A204.1 (cell line): ENCODE measurements at regions not wholly inside any gene's neighbourhood (a gene's known extent, or its start where the extent isn't known, plus 50 kb on each side); places are given as distances from the start of the nearest gene placed in this dataset.
A peak's percentile ranks its signal among the peaks of the same experiment; 100 is the strongest.
"Not testable (repeated sequence)": the region's sequence is repeated elsewhere in the genome, so short reads cannot be mapped to it uniquely, and the experiment has no call there.

Experiments used
- FAIRE-seq: peaks from 2 replicates; lab custom pipeline; 2012; peaks lifted over from hg19 to GRCh38; lab: Jason Lieb, UNC

- FAIRE-seq = peak; percentile 84
Observed at GRCh38 chr4:134700251-134700650, 498.7 kb upstream of the PABPC4L start.

DNA sequence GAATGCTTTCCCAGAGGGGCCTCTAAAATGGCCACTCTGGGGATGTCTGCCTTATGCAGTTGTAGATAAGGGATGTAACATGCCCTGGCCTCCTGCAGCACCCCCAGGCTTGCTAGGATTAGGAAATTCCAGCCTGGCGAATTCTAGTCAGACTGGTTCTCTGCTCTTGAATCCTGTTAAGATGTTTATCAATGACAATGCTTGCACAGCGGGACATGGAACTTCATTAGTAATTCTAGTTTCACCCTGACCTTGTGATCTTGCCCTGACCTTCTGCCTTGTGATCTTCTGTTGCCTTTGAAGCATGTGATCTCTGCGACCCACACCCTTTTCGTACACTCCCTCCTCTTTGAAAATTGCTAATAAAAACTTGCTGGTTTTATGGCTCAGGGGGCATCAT, 497.2 kb upstream of the PABPC4L start:
- not testable (repeated sequence) for FAIRE-seq

DNA sequence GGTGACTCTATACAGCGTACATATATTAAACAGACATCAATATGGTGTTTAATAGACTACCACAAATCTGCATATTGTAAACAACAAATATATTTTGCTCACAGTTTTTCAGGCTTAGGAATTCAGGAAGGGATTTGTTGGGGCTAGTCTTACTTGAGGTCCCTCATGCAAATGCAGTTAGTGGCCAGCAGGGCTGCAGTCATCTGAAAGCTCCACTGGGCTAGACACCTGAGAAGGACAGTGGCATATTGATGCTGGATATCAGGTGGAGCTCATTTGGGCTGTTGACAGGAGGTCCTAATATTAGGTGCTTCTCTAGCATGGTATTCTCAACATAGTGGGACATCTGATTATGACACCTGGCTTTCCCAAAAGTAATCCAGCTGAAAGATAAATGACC, 493.8 kb upstream of the PABPC4L start:
- no peak for FAIRE-seq

- FAIRE-seq = no peak
Observed at GRCh38 chr4:134691915-134692314, 490.3 kb upstream of the PABPC4L start.

DNA sequence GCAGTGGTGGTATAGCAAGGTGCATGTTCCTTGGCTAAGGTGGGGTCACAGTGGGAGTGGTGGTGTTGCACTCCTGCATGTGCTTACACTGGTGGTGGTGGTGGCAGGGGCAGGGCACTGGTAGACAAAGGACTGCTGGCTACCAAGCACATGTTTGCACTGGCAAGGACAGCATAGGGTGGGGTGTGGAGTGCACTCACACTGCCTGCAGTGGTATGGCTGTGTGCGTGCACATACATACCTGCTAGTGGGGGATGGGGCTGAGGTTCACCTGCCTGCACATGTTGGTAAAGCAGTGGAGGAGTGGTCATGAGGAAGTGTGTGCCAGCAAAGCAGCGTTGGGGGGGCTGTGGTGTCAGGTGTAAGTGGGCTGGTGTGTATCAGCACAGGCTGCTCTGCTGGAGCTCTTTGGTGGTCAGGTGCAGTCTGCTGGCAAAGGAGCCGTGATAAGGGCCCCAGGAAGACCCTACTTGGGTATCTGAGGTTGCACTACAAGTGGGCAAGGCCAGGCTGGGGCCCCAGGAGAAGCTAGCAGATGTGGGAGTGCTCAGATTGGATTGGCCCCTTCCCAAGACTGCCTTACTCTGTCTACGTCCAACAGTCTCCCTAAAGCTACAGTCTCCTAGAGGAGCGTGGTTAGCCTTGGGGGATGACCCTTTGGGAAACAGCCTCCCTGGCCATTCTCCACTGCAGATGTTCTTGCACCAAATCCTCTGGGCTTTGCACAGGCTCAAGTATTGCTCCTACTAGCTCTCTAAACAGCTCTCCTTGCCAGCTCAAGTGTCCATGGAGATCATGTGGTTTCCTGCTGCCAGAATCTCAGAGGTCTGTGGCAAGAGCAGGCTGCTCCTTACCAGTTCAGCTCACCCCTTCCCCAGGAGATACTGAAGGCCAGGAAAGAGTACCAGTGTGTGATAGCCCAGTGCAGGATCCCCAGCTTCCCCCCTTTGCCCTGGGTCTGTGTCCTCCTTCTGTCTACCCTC, 486.3 kb upstream of the PABPC4L start:
- no peak for FAIRE-seq

DNA sequence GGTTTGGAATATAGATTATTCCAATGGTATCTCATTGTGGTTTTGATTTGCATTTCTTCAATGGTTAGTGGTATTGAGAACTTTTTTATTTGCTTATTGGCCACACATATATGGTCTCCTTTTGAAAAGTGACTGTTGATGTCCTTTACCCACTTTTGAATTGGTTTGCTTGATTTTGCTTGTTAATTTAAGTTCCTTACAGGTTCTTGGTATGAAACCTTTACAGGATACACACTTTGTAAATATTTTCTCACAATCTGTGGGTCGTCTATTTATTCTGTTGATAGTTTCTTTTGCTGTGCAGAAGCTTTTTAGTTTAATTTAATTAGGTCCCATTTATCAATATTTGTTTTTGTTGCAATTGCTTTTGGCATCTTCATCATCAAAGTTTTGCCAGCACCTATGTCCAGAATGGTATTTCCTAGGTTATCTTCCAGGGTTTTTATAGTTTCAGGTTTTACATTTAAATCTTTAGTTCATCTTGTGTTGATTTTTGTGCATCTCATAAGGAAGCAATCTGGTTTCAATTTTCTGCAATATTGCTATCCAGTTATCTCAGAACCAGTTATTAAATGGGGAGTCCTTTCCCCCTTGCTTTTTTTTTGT, 475.7 kb upstream of the PABPC4L start:
- FAIRE-seq = no peak

DNA sequence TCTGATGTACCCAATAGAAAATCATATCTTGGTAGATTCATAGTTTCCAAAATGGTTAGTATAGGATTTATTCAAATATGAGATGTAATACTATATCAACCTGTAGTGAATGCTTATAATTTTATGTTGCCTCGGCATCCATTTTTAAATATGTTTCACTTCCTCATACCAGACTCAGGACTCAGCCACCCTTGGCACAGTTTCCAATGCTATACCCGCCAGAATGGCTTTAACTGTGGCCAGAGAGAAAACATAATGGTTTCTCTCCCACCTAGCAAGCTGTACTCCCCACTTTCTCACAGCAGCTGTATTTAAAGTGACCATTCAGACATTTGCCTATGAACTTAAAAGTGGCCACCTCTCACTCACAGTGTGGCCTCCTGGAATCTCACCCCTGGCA, 466.6 kb upstream of the PABPC4L start:
- no peak for FAIRE-seq

DNA sequence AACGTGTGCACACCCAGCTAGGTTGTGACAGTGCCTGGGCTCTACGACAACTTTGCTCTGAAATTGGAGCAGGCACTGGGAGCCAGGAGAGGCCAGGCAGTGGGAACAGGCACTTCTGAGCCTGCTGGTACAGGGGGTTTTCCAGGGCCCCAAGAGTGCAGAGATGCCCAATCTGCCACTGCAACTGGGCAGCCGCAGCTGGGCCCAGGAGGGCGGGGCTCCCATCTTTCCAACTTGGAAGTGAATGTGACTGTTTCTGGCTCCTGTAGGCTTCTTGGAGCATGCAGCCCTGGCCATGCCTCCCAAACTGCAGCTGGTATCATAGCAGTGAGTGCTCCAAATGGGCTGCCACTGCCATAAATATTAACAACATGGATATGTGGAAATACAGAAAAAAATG, 465.1 kb upstream of the PABPC4L start:
- FAIRE-seq = no peak

GRCh38 chr4:134665429-134665828, 463.8 kb upstream of the PABPC4L start:
- FAIRE-seq = no peak

GRCh38 chr4:134663742-134664141, 462.2 kb upstream of the PABPC4L start:
- no peak for FAIRE-seq

DNA sequence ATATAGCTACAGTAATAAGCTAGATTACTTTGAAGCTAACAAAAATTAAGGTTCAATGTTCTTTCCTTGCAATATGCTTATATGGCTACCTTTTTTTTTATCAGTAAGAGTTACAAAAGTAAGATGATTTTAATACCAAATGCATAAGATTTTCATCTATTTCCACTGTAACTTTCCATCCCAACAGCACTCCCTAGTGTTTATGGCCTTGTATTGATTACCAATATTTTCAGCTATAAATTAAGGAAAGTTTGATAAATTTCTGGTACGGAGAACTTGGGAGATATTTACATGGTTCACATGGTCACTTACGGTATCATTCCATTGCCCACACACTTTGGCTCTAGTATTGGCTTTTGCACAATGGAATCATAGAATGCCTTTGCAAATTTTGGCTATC, 448.9 kb upstream of the PABPC4L start:
- no peak for FAIRE-seq

GRCh38 chr4:134645778-134646177, 444.2 kb upstream of the PABPC4L start:
- FAIRE-seq = no peak

DNA sequence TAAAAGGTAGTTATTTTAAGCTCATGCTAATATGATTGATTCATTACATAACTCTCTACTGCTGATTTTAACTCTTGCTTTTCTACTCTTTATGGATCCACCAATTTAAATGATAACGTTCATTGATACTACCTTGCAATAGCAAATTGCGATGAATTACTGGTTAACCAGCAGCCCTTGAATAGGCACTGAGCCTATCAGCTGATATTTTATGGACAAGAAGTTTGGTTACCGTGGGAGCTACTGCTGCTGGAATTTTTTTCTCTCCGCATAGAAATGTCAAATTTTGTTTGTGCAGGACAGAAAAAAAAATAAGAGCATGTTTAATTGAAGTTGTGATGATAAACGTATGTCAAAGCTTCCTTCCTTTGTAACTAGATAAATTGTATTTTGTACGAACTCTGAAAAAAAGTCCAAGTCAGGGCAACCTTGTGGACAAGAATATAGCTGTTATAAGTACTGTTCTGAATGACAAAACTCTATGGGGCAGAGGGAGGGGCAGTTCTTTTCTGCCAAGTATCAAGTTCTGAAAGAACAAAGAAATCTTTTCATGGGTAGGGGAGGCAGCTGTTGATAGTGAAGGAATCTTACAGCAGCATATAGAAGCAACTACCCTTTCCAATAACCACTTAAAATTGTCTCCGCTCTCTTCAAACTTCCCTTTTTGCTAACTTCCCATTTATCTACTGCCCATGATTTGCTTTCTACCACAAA, 434.9 kb upstream of the PABPC4L start:
- no peak for FAIRE-seq

- FAIRE-seq = no peak
Observed at GRCh38 chr4:134634301-134634700, 432.7 kb upstream of the PABPC4L start.

- FAIRE-seq = no peak
Observed at GRCh38 chr4:134632056-134632455, 430.5 kb upstream of the PABPC4L start.

DNA sequence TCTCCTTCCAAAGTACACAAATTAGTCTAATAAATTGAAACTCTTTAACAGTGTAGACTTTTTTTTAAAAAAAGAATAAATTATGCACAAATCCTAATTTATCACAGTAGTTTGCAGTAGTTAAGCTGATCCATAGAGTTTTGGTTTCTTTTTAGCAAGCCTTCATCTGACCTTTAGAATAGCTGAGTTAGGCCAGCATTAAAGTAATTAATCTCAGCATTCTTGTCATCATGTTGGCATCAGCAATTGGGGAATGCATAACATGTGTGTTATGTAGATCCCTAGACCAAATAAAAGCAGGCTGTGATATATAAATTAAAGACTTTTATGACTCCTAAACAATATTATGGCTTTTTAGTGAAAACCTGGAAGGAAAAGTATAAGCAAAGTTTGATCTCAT, 426.5 kb upstream of the PABPC4L start:
- FAIRE-seq = no peak

- FAIRE-seq = no peak
Observed at GRCh38 chr4:134627366-134627765, 425.8 kb upstream of the PABPC4L start.

DNA sequence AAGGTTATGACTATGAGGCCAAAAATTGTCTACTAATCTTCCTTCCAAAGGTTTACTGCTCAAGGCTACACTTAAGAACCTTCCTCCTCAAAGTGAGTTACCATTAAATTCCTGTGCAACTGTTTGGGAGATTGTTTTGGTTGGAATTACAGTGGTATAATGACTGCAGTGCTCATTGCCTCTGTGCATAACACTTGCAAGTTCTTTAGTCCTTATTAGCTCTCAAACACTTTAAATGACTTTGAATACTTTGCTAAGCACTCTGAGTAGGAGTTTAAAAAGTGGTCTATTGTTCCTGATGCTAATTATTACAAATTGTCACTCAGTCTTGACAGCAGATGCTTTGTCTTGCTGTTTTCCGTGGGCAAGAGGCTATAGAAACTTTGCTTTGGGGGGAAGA, 422.8 kb upstream of the PABPC4L start:
- FAIRE-seq = no peak

GRCh38 chr4:134622626-134623575, 421.3 kb upstream of the PABPC4L start:
- not testable (repeated sequence) for FAIRE-seq

DNA sequence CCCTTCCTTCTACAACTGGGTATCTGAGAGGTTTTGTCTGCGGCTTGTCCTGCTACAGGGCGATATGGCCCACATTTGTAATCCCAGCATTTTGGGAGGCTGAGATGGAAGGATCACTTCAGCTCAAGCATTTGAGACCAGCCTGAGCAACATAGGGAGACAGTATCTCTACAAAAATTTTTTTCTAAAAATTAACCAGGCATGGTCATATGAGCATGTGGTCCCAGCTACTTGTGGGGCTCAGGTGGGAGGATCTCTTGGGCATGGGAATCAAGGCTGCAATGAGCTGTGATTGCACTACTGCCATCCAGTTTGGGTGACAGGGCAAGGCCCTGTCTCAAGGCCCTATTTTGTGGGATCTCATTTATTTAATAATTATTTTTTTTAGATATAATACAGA, 420.6 kb upstream of the PABPC4L start:
- no peak for FAIRE-seq

GRCh38 chr4:134621715-134622114, 420.1 kb upstream of the PABPC4L start:
- not testable (repeated sequence) for FAIRE-seq

GRCh38 chr4:134610956-134611355, 409.4 kb upstream of the PABPC4L start:
- no peak for FAIRE-seq
